ENCODE measurements at regions not wholly inside any gene's neighbourhood (a gene's known extent, or its start where the extent isn't known, plus 50 kb on each side); places are given as distances from the start of the nearest gene placed in this dataset.
"Not testable (repeated sequence)": the region's sequence is repeated elsewhere in the genome, so short reads cannot be mapped to it uniquely, and the experiment has no call there.

DNA sequence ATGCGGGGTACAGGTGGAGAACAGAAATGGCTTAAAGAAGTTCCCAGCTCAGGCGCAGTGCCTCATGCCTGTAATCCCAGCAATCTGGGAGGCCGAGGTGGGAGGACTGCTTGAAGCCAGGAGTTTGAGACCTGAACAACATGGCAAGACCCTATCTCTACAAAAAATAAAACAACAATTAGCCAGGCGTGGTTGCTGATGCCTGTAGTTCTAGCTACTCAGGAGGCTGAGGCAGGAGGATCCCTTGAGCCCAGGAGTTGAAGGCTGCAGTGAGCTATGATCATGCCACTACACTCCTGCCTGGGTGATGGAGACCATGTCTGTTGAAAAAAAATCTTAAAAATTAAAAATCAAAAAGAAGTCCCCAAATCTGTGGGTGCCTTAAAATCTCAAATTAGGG is 228.3 kb upstream of the WSB1 start:
- no peak for DNase-seq

DNA sequence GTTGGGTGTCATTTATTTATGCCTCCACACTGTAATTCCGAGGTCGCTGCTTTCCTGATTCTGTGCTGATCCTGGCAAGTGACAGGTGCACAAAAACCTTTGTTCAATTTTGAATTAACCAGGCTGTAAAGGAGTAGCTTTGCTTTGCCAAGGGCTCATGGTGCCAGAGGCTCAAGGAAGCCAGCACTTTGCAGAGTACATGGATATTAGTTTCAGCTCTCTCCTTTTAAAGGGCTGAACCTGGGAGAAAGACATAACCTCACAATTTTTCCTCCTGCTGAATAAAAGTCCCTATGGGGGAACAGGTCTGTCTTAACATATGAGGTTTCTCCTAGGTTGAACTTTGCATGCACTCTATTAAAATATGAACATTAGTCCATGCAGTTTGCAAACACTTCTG is 227.6 kb upstream of the WSB1 start:
- no peak for DNase-seq

GRCh38 chr17:27069842-27070508 is 223.9 kb upstream of the WSB1 start:
- DNase-seq: no peak

GRCh38 chr17:27070836-27071235 is 223.1 kb upstream of the WSB1 start:
- DNase-seq: no peak

DNA sequence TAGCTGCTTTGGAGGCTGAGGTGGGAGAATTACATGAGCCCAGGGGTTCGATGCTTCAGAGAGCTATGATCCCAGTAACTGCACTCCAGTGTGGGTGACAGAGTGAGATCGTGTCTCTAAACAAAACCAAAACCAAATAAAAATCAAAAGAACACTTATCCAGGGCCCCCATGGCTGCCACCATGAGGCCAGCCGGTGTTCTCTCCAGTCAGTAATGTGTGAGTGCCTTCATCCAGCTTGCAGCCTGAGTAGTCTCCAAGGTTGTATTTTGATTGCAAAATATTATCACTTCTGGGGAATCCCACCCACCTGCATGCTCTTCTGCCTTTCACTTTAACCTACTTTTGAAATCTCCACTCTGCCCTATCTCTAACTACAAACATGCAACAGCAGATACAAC is 221.0 kb upstream of the WSB1 start:
- no peak for DNase-seq

- DNase-seq: no peak
Measured at GRCh38 chr17:27076814-27077213, 217.1 kb upstream of the WSB1 start.

GRCh38 chr17:27078296-27078695 is 215.6 kb upstream of the WSB1 start:
- no peak for DNase-seq

- DNase-seq: no peak
Measured at GRCh38 chr17:27079660-27080059, 214.3 kb upstream of the WSB1 start.

DNA sequence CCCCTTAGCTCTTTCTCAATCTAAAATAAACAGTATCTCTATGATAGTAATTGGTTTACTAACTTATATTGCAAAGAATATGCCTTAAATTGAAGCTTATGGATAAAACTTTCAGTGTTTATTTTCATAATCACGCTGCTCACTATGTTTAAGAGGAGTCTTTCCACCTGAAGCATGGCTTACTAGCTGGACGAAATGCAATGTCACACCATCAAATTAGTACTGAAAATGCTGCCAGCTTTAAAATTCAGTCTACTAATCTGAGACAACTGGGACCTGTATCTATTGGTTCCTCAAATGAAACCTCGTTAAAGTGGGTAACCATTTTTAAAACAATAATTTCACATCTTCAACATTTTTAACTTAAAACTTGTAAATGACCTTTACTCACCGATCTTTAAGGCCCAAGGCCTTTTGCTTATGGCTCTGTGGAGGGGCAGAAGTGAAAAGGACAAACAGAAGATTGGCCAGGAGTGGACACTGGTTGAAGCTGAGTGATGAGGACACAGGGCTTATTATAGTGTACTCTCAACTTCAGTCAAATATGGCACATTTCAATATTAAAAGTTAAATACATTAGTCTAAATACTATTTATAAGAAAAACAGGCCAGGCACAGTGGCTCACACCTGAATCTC is 212.8 kb upstream of the WSB1 start:
- DNase-seq: no peak

DNA sequence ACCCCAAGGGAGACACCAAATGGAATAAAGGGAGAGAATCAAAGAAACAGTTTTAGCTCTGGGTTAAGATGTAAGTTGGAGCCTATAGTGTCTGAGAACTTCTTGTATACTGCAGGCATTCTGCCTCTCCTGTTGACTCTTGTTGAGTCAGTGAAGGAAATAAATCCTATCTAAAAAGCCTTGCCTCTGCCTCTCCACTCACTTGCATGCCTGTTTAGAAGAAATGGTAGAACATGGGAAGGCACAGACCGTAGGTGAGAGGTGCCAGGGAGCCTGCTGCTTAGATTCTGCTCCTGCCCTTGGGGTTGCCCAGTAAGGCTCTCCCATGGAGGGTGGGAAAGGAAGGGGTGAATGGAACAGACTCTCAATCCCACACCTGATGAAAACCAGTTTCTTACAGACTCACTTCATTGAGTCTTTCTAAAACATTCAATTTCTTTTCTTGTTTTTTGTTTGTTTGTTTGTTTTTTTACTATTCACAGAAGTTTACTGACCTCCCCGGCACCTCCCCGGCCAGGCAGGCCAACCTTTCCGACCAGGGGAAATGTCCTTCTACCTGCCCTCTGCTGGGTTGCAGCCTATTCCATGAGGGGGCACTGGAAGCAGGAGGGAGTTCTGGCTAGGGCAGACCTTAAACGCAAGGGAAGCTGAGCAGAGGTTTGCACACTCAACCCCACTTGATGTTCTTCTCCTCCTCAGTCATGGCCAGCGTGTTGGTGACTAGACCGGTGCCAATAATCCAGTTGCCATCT is 211.7 kb upstream of the WSB1 start:
- DNase-seq: no peak

- DNase-seq: no peak
Measured at GRCh38 chr17:27082775-27083154, 211.1 kb upstream of the WSB1 start.

- DNase-seq: no peak
Measured at GRCh38 chr17:27083408-27084185, 210.3 kb upstream of the WSB1 start.

- DNase-seq: no peak
Measured at GRCh38 chr17:27085517-27085916, 208.4 kb upstream of the WSB1 start.

DNA sequence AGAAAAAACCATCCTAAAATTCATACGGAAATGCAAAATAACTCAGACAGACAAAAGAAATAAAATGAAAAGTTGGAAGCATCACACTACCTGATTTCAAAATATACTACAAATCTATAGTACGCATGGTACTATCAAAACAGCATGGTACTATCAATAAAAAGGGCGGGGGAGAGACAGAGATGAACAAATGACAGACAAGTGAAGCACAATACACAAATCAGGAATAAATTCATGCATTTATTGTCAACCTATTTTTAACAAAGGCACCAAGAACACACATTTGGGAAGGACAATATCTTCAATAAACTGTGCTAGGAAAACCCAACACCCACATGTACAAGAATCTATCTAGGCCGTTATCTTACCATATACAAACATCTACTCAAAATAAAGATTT is 207.4 kb upstream of the WSB1 start:
- no peak for DNase-seq

DNA sequence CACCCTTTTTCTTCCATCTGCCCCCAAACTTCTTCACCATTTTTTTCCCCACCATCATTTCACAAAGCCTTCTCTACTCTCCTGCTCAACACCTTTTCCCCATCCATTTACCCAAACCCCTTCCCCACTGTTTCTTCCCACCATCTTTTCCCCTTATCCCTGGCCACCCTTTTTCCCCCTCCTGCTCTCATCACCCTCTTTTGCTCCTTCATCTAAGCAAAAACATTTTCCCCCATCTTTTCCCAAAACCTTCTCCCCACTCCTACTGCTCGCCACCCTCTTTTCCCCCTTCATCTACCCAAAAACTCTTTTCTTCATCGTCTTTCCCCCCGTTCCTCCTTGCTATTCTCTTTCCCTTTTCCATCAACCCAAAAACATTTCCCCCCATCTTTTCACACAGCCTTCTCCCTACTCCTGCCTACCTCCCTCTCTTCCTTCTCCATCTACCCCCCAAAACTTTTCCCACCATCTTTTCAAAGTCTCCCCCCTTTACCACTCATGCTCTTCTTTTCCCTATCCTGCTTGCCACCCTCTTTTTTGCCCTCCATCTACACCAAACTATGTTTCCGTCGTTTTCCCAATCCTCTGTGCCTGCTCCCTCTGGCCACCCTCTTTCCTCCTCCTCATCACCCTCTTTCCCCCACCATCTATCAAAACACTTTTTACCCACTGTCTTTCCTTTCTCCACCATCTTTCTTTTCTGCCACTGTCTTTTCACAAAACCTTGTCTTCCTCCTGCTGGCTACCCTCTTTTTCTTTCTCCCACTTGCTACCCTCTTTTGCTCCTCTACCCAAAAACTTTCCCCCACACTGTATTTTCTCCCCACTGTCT is 205.8 kb upstream of the WSB1 start:
- no peak for DNase-seq

DNA sequence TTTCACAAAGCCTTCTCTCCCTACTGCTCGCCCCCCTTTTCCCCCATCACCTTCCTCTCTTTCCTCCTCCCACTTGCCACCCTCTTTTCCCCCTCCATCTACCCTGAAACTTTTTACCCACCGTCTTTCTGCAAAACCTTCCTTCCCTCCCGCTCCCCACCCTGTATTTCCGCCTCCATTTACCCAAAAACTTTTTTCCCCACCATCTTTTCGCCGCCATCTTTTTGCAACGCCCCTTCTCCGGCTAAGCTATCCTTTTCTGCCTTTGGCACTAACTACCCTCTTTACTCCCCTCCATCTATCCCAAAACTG is 205.2 kb upstream of the WSB1 start:
- DNase-seq: no peak

DNA sequence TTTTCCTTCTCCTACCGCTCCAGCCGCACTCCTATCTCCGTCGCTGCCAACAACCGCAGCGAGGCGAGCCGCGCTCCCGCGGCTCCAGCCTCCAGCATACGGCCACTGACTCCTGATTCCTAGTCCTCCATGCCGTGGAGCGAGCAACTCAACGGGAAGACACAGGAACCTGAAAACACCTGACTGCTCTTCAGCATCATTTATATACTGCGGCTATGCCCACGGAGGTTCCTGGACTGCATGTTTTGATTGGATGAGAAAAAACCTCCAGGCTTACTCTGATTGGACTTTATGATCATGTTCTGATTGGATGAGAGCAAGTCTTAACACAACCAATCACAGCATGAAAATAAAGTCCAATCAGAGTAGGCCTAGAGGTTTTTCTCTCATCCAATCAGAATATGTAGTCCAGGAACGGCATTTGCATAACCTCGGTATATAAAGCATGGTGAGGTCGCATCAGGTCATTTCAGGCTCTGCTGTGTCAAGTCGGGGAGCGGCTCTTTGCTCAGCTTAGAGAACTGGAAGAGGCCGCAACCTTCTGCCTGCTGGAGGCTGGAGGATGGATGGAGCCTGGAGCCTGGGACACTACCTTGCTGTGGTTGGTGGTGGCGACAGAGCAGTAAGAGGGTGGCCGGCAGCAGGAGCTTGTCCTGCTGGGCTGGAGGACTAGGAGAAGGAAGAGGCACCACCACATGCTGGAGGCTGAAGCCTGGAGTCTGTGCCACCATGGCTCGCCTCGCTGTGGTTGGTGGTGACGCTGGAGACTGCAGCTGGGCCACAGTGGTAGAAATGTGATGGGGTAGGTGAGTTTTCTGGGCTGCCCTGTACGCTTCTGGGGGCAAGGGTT is 204.6 kb upstream of the WSB1 start:
- not testable (repeated sequence) for DNase-seq

DNA sequence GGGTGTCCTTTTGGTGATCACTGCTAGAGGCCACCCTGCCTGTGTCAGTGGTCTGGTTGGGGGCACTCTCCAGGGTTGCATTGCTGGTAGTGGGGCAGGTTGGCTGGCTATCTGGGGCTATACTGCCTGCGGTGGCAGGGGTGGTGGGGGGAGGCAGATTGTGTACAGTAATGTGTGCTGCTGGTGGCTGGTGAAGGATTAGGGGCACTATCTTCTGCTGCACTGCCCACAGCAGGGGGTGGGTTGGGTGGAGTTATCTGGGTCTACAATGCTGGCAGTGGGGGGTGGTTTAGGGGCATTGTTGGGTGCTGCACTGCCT is 204.0 kb upstream of the WSB1 start:
- DNase-seq: no peak

GRCh38 chr17:27090450-27091042 is 203.4 kb upstream of the WSB1 start:
- DNase-seq: not testable (repeated sequence)

GRCh38 chr17:27091043-27091497 is 202.8 kb upstream of the WSB1 start:
- DNase-seq: no peak

DNA sequence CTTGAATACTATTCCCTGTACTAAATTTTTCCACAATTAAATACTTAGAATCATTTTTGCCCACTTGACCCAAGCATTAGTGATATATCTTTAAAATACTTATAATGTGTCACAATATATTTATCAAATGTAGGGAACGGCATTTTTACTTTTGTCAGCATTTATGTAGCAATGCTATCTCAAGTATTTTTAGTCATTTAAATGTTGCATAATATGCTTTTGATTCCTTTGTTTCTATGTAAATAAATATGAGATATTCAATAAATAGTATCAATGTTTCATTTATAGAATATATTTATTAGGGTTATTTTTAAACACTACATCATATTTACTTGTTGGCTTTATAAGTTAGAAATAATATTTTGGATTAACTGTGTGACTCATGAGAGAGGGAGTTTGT is 199.7 kb upstream of the WSB1 start:
- not testable (repeated sequence) for DNase-seq
